NCI-H226 (cell line): ENCODE measurements at regions not wholly inside any gene's neighbourhood (a gene's known extent, or its start where the extent isn't known, plus 50 kb on each side); places are given as distances from the start of the nearest gene placed in this dataset.
"Not testable (repeated sequence)": the region's sequence is repeated elsewhere in the genome, so short reads cannot be mapped to it uniquely, and the experiment has no call there.

Source experiments
- DNase-seq: peaks from one replicate; pipeline ENCODE4 v3.0.0-alpha.2; 2015

DNA sequence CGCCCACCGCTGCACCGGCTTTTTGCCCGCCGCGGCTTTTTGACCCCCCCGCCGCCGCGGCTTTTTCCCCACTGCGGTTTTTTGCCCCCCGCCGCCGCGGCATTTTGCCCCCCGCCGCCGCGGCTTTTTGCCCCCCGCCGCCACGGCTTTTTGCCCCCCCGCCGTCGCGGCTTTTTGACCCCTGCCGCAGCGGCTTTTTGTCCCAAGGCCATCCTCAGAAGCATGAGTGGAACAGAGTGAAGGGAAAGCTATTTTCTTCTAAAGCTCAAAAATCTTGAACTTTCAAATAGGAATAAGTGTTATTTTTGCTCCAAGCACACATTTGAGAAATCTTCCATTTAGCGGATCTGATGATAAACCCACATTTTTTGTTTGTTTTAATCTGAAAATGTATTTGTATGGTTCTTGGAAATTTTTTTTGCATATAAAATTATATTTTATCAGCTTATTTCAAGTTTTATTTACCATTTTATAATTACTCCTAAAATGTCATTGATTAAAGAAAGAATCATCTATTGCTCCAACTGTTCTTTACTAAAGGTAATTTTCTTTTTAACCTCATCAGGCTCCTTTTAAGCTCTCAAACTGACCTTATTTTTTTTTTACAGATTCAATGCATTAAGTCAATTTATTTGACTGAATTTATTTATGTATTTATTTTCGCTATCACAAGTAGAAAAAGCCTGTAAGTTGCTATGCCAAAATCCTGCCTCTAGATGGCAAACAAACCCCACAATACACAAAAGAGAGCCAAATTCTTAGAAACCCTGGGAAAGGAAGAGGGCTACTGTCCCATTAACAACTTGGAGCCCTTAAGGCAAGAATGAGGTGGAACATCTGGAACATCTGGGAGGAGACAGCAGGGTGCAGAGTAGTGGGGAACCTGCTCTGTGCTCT lies 460.3 kb downstream of the ZNF33B start:
- not testable (repeated sequence) for DNase-seq

DNA sequence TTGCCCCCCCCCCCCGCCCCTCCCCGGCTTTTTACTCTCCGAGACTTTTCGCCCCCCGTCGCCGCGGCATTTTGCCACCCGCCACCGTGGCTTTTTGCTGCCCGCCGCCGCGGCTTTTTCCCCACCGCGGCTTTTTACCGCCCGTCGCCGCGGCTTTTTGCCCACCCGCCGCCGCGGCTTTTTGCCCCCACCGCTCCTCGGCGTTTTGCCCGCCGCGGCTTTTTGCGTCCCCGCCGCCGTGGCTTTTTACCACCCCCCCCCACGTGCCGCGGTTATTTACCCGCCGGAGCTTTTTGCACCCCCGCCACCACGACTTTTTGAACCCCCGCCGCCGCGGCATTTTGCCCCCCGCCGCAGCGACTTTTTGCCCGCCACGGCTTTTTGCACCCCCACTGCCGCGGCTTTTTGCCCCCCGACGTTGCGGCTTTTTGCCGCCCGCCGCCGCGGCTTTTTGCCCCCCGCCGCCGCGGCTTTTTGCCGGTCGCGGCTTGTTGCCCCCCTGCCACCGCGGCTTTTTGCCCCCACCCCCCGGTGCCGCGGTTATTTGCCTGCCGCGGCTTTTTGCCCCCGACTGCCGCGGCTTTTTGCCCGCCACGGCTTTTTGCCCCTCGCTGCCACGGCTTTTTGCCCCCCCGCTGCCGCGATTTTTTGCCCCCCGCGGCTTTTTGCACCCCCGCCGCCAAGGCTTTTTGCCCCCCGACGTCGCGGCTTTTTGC lies 461.1 kb downstream of the ZNF33B start:
- DNase-seq = no peak

DNA sequence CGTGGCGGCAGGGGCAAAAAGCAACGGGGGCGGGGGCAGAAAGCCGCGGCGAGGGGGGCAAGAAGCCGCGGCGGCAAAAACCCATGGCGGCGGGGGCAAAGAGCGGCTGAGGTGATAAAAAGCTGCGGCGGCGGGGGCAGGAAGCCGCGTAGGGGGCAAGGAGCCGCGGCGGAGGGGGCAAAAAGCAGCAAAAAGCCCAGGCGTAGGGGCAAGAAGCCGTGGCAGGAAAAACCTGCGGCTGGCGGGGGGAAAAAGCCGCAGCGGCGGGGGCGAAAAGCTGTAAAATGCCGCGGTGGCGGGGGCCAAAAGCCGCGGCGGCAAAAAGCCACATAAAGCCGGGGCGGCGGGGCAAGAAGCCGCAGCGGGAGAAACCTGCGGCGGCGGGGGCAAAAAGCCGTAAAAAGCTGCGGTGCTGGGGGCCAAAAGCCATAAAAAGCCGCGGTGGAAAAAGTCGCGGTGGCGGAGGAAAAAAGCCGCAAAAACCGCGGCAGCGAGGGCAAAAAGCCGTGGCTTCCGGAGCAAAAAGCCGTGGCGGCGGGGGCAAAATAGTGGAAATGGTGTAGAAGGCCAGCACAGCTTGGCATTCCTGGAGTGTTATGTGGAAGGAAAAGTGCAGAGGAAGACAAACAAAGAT lies 487.8 kb downstream of the ZNF33B start:
- DNase-seq = no peak

DNA sequence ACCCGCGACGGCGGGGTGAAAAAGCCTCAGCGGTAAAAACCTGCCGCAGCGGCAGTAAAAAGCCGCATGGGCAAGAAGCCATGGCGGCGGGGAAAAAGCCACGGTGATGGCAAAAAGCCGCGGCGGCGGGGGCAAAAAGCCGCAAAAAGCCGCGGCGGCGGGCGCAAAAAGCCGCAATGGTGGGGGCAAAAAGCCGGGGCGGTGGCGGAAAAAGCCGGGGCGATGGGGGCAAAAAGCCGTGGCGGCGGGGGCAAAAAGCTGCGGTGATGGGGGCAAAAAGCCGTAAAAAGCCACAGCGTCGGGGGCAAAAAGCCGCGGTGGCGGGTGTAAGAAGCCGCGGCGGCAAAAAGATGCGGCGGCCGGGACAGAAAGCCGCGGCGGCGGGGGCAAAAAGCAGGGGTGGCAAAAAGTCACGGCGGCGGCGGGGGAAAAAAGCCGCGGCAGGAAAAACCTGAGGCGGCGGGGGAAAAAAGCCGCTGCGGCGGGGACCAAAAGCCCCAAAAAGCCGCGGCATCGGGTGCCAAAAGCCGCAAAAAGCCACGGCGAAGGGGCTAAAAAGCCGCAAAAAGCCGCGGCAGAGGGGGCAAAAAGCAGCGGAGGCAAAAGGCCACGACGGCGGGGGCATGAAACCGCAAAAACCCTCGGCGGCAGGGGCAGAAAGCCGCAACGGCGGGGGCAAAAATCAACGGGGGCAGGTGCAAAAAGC lies 488.5 kb downstream of the ZNF33B start:
- DNase-seq = no peak

DNA sequence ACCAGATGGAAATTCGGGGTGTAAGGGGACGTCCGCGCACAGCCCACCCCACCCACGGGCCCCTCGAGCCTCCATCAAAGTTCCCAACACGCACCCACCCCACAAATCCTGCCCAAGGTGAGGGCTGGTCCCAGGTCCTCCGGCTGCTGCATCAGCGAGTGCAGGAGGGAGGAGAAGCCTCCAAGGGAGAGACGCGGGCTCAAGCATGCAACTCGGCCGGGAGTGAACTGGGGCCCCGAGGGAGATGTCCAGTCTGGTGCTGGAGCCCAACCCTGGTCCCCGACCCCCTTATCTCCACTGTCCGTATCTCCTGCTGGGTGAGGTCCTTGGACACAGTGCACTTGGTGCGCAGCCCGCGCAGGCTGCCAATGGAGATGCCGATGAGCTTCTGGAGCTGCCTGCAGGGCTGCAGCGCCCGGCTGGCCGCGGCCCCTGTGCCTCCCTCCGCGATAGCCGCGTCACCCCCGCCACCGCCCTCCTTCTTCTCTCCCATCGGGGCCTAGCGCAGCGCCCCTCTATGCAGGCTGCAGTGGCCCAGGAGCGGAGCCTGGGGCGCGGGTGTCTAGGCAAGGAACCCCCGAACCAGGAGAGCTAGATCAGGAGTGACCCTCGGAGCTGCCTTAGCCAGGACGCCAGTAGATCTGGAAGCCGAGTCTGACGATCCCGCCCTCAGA lies 489.2 kb downstream of the ZNF33B start:
- DNase-seq = no peak

DNA sequence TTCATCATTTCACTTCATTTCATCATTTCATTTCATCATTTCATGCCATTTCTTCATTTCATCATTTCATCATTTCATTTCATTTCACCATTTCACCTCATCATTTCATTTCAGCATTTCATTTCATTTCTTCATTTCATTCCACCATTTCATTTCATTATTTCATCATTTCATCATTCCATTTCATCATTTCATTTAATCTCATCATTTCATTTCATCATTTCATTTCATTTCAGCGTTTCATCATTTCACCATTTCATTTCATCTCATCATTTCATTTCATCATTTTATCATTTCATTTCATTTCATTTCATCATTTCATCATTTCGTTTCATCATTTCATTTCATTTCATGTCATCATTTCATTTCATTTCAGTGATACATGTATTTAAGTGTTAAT lies 492.2 kb downstream of the ZNF33B start:
- DNase-seq = not testable (repeated sequence)

DNA sequence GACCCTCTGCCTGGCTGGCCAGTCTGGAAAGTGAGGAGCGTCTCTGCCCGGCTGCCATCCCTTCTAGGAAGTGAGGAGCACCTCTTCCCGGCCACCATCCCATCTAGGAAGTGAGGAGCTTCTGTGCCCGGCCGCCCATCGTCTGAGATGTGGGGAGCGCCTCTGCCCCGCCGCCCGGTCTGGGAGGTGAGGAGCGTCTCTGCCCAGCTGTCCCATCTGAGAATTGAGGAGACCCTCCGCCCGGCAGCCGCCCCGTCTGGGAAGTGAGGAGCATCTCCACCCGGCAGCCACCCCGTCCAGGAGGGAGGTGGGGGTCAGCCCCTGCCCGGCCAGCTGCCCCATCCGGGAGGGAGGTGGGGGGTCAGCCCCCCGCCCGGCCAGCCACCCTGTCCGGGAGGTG lies 500.3 kb downstream of the ZNF33B start:
- DNase-seq = not testable (repeated sequence)

DNA sequence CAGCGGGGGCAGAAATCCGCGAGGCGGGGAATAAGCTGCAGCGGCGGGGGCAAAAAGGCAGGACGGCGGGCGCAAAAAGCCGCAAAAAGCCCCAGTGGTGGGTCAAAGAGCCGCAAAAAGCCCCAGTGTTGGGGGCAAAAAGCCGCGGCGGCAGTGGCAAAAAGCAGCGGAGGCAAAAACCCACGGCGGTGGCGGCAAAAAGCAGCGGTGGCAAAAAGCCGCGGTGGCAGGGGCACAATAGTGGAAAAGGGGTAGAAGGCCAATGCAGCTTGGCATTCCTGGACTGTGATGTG lies 525.3 kb downstream of the ZNF33B start:
- no peak for DNase-seq

DNA sequence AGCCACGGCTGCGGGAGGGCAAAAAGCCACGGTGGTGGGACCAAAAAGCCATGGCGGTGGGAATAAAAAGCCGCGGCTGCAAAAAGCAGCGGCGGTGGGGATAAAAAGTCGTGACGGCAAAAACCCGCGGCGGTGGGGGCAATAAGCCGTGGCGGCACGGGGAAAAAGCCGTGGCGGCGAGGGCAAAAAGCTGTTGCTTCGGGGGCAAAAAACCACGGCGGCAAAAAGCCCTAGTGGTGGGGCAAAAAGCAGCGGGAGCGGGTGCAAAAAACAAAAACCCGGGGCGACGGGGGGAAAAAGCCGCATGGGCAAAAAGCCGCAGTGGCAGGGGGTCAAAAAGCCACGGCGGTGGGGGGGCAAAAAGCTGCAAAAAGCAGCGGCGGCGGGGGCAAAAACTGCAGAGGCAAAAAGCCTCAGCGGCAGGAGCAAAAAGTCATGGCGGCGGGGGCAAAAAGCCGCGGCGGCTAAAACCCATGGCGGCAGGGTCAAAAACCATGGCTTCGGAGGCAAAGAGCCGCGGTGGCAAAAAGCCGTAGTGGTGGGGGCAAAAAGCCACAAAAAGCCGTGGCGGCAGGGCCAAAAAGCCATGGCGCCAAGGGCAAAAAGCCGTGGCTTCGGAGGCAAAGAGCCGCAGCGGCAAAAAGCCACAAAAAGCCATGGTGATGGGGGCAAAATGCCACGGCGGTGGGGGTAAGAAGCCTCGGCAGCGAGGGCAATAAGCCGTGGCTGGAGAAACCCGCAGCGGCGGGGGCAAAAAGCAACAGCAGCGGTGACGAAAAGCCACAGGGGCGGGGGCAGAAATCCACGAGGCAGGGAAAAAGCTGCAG lies 525.8 kb downstream of the ZNF33B start:
- no peak for DNase-seq

DNA sequence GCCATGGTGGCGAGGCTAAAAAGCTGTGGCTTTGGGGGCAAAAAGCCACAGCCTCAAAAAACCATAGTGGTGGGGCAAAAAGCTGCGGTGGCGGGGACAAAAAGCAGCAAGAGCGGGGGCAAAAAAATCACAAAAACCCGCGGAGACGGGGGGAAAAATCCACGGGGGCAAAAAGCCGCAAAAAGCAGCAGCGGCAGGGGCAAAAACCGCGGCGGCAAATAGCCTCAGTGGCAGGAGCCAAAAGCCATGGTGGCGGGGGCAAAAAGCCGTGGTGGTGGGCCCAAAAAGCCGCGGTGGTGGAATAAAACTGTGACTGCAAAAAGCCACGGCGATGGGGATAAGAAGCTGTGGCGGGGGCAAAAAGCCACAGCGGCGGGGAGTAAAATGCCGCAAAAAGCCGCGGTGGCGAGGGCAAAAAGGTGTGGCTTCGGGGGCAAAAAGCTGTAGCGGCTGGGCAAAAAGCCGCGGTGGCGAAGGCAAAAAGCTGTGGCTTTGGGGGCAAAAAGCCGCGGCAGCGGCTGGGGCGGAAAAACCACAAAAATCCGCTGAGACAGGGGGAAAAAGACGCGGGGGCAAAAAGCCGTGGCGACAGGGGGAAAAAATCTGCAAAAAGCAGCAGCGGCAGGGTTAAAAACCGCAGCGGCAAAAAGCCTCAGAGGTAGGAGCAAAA lies 526.6 kb downstream of the ZNF33B start:
- no peak for DNase-seq

DNA sequence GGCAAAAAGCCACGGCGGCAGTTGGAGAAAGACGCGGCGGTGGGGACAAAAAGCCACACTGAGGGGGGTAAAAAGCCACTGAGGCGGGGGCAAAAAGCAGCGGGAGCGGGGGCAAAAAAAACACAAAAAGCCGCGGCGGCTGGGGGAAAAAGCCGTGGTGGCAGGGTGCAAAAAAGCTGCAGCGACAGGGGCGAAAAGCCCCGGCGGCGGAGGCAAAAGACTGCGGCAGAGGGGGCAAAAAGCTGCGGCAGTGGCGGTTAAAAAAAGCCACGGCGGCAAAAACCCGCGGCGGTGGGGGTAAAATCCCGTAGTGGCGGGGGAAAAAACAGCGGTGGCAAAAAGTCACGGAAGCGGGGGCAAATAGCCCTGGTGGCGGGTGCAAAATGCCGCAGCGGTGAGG lies 527.3 kb downstream of the ZNF33B start:
- DNase-seq = no peak
